GM12865 (cell line): ENCODE measurements at regions not wholly inside any gene's neighbourhood (a gene's known extent, or its start where the extent isn't known, plus 50 kb on each side); places are given as distances from the start of the nearest gene placed in this dataset.

ENCODE experiments used
- DNase-seq: peaks from one replicate; pipeline ENCODE4 v3.0.0; 2010; ENCODE audit warnings: low read depth
- H3K4me3 ChIP-seq: 2 replicates; pipeline ENCODE4 v1.5.1; 2011; ENCODE audit warnings: mild to moderate bottlenecking, low read depth, low read length, control low read depth
- TF ChIP-seq, protein P1 (sequence below): IDR thresholded peaks from 2 replicates; pipeline ENCODE4 v1.5.1; 2011; ENCODE audit warnings: low read length, control low read depth, low read depth, inconsistent platforms; ENCODE audit not compliant: insufficient read depth; ENCODE audit errors: missing control alignments

GRCh38 chr4:143085224-143085623, 99.5 kb upstream of the USP38 start:
- H3K4me3 ChIP-seq, result no peak overlapping the region
- no peak for DNase-seq
- TF ChIP-seq, protein P1, sequence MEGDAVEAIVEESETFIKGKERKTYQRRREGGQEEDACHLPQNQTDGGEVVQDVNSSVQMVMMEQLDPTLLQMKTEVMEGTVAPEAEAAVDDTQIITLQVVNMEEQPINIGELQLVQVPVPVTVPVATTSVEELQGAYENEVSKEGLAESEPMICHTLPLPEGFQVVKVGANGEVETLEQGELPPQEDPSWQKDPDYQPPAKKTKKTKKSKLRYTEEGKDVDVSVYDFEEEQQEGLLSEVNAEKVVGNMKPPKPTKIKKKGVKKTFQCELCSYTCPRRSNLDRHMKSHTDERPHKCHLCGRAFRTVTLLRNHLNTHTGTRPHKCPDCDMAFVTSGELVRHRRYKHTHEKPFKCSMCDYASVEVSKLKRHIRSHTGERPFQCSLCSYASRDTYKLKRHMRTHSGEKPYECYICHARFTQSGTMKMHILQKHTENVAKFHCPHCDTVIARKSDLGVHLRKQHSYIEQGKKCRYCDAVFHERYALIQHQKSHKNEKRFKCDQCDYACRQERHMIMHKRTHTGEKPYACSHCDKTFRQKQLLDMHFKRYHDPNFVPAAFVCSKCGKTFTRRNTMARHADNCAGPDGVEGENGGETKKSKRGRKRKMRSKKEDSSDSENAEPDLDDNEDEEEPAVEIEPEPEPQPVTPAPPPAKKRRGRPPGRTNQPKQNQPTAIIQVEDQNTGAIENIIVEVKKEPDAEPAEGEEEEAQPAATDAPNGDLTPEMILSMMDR, result no peak

GRCh38 chr4:143085659-143086058, 99.1 kb upstream of the USP38 start:
- TF ChIP-seq, protein P1, result no peak
- DNase-seq, result no peak
- H3K4me3 ChIP-seq, result no peak overlapping the region

DNA sequence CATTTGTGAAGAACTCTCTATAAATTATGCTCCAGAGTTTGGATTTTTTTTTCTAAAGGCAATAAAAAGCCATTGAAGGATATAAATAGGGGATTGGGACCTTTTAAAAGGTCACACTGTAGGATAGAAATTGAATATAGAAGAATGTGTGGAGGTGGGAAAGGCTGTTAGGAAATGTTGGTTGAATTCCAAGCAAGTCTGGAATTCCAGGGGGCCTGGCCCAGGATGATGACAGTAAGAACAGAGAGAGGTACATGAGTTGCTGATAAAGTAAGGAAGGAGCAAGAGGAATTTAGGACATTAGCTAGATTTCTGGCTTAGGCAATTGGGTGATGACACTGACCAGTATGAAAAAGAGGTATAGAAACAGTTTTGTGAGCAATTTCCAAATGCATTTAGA, 95.4 kb upstream of the USP38 start:
- TF ChIP-seq, protein P1, result no peak
- H3K4me3 ChIP-seq, result no peak overlapping the region
- DNase-seq, result no peak

DNA sequence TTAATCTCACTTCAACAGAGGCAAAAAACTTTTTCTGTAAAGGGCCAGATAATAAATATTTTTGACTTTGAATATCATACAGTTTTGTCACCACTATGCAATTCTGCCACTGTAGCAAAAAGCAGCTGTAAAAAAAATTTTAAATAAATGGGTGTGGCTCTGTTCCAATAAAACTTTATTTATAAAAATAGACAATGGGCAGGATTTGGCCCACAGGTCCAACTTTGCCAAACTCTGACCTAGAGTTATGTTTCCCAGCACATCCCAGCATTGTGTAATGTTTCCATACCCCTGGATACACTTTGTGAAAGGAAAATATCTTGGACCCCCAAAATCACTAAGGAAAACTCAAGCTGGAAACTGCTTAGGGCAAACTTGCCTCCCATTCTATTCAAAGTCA, 94.9 kb upstream of the USP38 start:
- H3K4me3 ChIP-seq, result no peak overlapping the region
- no peak for DNase-seq
- TF ChIP-seq, protein P1, result no peak

DNA sequence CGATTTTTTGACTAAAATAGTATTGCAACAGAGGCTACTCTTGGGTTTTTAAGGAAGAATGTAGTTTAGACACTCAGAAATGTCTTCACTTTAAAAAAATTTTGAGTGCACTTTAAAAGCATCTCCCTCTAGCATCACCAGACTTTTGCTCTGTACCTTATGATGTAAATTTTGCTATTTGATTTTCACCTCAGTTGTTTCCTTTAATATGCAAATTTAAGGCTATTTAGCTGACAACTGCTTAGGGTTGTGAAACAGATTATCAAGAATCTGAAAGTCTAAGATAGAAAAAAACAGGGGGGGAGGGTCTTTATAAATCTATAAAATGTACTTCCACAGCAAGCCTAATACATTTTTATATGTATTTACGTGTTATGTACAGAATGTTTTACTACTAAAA, 92.9 kb upstream of the USP38 start:
- TF ChIP-seq, protein P1, result no peak
- no peak overlapping the region for H3K4me3 ChIP-seq

DNA sequence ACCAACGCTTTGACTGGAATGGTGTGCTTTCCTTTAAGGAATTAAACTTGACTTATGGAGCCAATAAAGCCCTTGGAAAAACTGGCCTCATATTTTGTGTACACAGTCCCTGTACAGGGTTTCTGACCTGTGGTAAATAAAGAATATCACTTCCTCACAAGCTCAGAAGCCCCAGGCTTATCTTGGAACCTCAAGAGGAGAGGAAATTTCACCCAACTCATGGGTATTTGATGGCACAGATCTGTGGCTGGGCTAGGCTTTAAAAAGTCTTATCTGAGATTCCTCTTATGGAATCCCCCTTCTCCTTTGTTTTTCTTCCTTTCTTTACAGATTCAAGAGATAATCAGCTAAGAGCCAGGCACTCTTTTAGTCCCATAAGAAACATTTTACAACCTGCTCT, 89.3 kb upstream of the USP38 start:
- TF ChIP-seq, protein P1, result no peak
- no peak overlapping the region for H3K4me3 ChIP-seq
- DNase-seq, result no peak

More for the DNA sequence above, 92.9 kb upstream of the USP38 start:
- no peak for DNase-seq

- H3K4me3 ChIP-seq, result no peak overlapping the region
- no peak for DNase-seq
- TF ChIP-seq, protein P1, result no peak
These were observed 87.0 kb upstream of the USP38 start for GRCh38 chr4:143097751-143098150.
